ENCODE measurements at regions not wholly inside any gene's neighbourhood (a gene's known extent, or its start where the extent isn't known, plus 50 kb on each side); places are given as distances from the start of the nearest gene placed in this dataset.

DNA sequence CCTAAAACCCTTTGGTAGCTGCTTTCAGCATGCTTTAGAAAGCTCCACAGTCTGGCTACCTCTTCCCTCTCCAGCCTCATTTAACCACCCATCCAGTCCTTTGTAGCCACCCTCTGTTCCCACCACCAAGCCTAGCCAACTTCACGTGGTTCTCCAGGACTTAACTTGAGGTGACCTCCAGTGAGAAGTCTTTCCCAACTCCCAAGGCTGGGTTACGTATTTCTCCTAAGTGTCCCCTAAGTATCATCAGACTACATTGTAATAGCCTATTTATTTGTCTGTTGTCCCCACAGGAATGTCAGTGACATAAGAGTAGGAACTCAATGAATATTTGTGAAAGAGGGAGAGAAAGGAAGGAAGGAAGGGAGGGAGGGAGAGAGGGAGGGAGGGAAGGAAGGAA lies 431.9 kb upstream of the JARID2 start:
- no peak overlapping the region for H3K4me3 ChIP-seq (ENCODE audit: low read depth, low read length)
- in situ Hi-C loops (cut with HindIII; ENCODE audit: low sequenced_read_pairs): no loop called here
- no peak for DNase-seq (ENCODE audit: low read depth, low spot score)
- TF ChIP-seq, protein P1, sequence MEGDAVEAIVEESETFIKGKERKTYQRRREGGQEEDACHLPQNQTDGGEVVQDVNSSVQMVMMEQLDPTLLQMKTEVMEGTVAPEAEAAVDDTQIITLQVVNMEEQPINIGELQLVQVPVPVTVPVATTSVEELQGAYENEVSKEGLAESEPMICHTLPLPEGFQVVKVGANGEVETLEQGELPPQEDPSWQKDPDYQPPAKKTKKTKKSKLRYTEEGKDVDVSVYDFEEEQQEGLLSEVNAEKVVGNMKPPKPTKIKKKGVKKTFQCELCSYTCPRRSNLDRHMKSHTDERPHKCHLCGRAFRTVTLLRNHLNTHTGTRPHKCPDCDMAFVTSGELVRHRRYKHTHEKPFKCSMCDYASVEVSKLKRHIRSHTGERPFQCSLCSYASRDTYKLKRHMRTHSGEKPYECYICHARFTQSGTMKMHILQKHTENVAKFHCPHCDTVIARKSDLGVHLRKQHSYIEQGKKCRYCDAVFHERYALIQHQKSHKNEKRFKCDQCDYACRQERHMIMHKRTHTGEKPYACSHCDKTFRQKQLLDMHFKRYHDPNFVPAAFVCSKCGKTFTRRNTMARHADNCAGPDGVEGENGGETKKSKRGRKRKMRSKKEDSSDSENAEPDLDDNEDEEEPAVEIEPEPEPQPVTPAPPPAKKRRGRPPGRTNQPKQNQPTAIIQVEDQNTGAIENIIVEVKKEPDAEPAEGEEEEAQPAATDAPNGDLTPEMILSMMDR (IDR thresholded peaks at IDR 0.05; ENCODE audit: low read depth, low read length): no peak

DNA sequence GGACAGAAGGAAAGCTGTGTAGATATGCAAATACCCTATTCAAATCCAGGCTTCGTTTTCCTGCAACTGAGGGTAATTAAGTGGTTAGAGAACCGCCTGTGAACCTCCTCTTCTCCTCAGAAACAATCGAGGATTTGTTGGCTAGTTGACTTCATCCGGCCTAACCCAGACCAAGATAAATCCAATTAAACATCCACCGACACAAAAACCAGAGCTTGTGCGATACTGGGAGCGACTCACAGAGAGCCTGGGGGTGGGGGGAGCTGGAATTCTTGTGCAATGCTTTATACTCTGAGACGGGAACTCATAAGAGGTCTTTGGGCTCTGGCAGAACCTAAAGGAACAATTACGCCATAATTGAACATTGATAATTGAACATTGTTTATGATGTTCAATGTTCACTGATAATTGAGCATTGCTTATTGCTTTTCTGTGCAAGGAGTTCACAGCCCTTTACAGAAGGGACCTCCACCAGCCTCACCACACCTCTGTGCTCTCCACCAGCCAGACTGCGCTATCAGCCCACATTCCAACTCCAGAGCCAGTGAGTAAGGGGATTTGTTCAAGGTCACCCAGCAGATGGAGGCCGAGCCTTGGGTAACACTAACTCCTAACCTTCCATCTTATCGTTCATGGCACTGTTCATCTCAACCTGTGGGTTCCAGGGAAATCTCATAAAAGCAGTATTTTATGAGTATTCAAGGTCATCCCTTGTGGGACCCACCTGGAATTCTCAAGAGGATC lies 429.6 kb upstream of the JARID2 start:
- TF ChIP-seq, protein P1 (IDR thresholded peaks at IDR 0.05; ENCODE audit: low read depth, low read length): no peak
- in situ Hi-C loops (cut with HindIII; ENCODE audit: low sequenced_read_pairs): no loop called here
- DNase-seq (ENCODE audit: low read depth, low spot score): peak; percentile 18
- no peak overlapping the region for H3K4me3 ChIP-seq (ENCODE audit: low read depth, low read length)

DNA sequence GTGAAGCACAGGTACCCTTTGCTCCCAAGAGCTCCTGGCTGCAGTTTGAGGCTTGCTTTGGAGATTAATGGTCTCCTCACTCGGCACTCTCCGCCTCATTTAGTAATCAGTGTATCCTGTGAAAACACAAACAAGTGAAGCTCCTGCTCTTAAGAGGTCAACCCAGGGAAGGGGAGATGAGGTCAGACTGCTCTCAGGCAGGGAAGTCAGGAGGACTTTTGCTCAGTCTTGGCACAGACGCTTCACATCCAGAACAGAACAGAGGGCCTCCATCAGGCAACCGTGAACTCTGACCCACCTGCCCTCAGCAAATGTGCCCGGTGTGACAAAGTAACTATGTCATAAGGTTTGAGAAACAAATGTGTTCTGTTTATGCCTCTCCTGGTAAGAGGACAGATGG lies 428.8 kb upstream of the JARID2 start:
- DNase-seq (ENCODE audit: low read depth, low spot score): no peak
- no peak overlapping the region for H3K4me3 ChIP-seq (ENCODE audit: low read depth, low read length)
- in situ Hi-C loops (cut with HindIII; ENCODE audit: low sequenced_read_pairs): no loop called here
- TF ChIP-seq, protein P1 (IDR thresholded peaks at IDR 0.05; ENCODE audit: low read depth, low read length): no peak

DNA sequence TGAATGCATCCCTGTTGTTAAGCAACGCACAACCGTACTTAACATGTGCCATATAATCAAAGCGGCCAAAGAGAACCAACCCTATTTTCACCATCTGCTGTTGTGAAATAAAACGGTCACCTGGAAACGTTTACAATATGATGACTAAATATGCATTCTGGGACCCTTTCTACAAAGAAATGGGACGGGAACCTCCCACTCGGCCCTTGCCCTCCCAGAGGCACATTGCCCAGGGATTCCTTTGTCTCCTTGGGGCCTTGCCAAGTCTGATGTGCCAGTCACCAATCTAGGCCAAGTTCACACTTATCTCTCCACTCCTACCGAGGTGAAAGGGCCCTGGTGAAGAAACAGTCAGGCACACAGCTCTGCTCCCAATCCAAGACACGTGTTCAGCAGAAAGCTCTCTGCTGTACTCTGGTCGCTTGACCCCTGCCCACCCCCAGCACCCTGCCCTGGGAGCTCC lies 427.4 kb upstream of the JARID2 start:
- TF ChIP-seq, protein P1 (IDR thresholded peaks at IDR 0.05; ENCODE audit: low read depth, low read length): no peak
- DNase-seq (ENCODE audit: low read depth, low spot score): no peak
- no peak overlapping the region for H3K4me3 ChIP-seq (ENCODE audit: low read depth, low read length)
- in situ Hi-C loops (cut with HindIII; ENCODE audit: low sequenced_read_pairs): no loop called here

DNA sequence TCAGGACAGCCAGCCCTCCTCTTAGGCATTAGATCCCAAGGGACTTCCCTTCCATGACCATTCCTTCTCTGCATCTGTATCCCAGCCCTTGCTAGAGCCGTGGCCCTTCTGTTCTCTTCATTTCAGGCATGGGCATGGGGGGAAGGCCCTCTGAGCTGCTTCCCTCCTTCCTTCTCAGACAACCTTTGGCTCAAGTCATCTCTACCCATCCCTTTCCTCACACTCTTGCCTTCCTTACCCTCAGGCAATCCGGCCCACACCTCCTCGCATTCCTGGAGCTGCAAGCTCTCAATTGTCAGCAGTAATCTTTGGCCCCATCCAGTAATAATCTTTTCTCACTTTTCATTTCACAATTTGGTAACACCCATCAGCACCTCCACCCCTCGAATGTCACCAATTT lies 426.9 kb upstream of the JARID2 start:
- DNase-seq (ENCODE audit: low read depth, low spot score): no peak
- in situ Hi-C loops (cut with HindIII; ENCODE audit: low sequenced_read_pairs): no loop called here

DNA sequence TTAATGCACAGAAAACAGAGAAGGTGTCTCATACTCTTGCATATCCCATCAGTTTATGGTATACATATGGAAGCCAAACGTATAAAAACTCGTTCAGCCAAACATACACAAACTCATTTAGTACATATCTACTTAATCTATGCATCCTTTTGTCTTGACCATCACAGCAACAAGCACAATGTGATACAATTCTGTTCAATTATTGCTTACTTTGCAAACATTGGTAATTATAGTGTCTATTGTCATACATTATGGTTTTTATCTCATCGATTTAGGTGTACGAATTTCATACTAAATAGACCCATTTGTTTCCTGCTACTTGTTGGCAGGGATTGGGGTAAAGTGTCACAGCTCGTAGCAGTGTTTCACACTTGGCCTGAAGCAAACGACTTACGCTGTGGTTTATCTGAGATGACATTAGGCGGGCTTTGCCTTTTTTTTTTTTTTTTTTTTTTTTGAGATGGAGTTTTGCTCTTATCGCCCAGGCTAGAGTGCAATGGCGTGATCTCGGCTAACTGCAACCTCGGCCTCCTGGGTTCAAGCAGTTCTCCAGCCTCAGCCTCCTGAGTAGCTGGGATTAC lies 425.9 kb upstream of the JARID2 start:
- in situ Hi-C loops (cut with HindIII; ENCODE audit: low sequenced_read_pairs): no loop called here
- H3K4me3 ChIP-seq (ENCODE audit: low read depth, low read length): no peak overlapping the region
- TF ChIP-seq, protein P1 (IDR thresholded peaks at IDR 0.05; ENCODE audit: low read depth, low read length): no peak
- no peak for DNase-seq (ENCODE audit: low read depth, low spot score)

More for the DNA sequence above, 426.9 kb upstream of the JARID2 start:
- TF ChIP-seq, protein P1 (IDR thresholded peaks at IDR 0.05; ENCODE audit: low read depth, low read length): no peak
- H3K4me3 ChIP-seq (ENCODE audit: low read depth, low read length): no peak overlapping the region

Data from astrocyte of the spinal cord (primary cell).